K562 (cell line): ENCODE measurements at regions not wholly inside any gene's neighbourhood (a gene's known extent, or its start where the extent isn't known, plus 50 kb on each side); places are given as distances from the start of the nearest gene placed in this dataset.

Source experiments
- ATAC-seq: fragments of 200-7000 bp; cut with Tn5 transposase; 3 replicates; pipeline ENCODE4 v1.9.1; 2020; ENCODE audit warnings: moderate library complexity
- BruUV-seq: library from RNA; stranded (reverse); fragments of 400-500 nt; replicated peaks from 2 replicates; lab custom pipeline; 2021; lab: Mats Ljungman, UMichigan
- CTCF ChIA-PET: fragments of 300-600 bp; formaldehyde crosslinking; extraction: SDS; loops from one replicate; lab custom pipeline; 2021; ENCODE audit warnings: low intra/inter-chr PET ratio; lab: Yijun Ruan, JAX
- POLR2A ChIA-PET: fragments of 300-600, 350-650 bp; sonication (Branson Sonifier 250); formaldehyde crosslinking; extraction: SDS; loops from one replicate; lab custom pipeline; 2021; ENCODE audit warnings: antibody characterized with exemption, inconsistent platforms; lab: Yijun Ruan, JAX
- DNase-seq, 4 experiments: peaks; one replicate each; pipeline versions ENCODE4 v3.0.0 to v3.0.0-alpha.2; 2011 to 2018; ENCODE audit warnings: low spot score in 3 of 4, mixed read lengths in 3 of 4; ENCODE audit errors: extremely low read depth in 1 of 4
- FAIRE-seq: peaks from 2 replicates; lab custom pipeline; 2011; peaks lifted over from hg19 to GRCh38; lab: Jason Lieb, UNC
- H2AFZ ChIP-seq: 2 replicates; pipeline ENCODE4 v1.6.0; 2011; ENCODE audit warnings: low read depth, low read length, control low read depth, inconsistent platforms
- H3K27ac ChIP-seq: fragments of 200-600 bp; 3 replicates; pipeline ENCODE4 v1.8.0; 2011; ENCODE audit warnings: low read depth, mild to moderate bottlenecking, control low read depth, inconsistent platforms, low read length, moderate library complexity, mixed read lengths; ENCODE audit errors: extremely low read depth
- H3K27me3 ChIP-seq, 2 experiments: fragments of 300-600 bp in 1 of 2; 2 replicates in 1 of 2; 3 replicates in 1 of 2; pipeline versions ENCODE4 v1.6.0 to v1.8.0; 2011; ENCODE audit warnings: inconsistent platforms in 2 of 2, low read length in 2 of 2, mild to moderate bottlenecking in 1 of 2, mixed read lengths in 1 of 2, moderate library complexity in 1 of 2; ENCODE audit not compliant: control insufficient read depth in 2 of 2, insufficient read depth in 2 of 2
- H3K36me3 ChIP-seq: fragments of 300-600 bp; 3 replicates; pipeline ENCODE4 v1.8.0; 2011; ENCODE audit warnings: mild to moderate bottlenecking, low read length, inconsistent platforms; ENCODE audit not compliant: control insufficient read depth, insufficient read depth
- H3K4me1 ChIP-seq, 2 experiments: fragments of 200-600 bp in 1 of 2; replicated peaks in 1 of 2; 2 replicates in 1 of 2; 3 replicates in 1 of 2; pipeline versions ENCODE4 v1.5.1 to v1.8.0; 2011; ENCODE audit warnings: inconsistent platforms in 2 of 2, low read length in 2 of 2, mild to moderate bottlenecking in 1 of 2, mixed read lengths in 1 of 2, moderate library complexity in 1 of 2; ENCODE audit not compliant: control insufficient read depth in 2 of 2, insufficient read depth in 2 of 2
- H3K4me2 ChIP-seq: 2 replicates; pipeline ENCODE4 v1.6.1; 2011; ENCODE audit warnings: low read length, control low read depth, inconsistent platforms, mixed read lengths; ENCODE audit not compliant: insufficient read depth
- H3K4me3 ChIP-seq: fragments of 200-600 bp; sonication (generic), shearing (Covaris generic); 2 replicates; pipeline ENCODE4 v1.5.1; 2016; ENCODE audit warnings: control low read depth, inconsistent platforms
- H3K79me2 ChIP-seq: fragments of 200-600 bp; 3 replicates; pipeline ENCODE4 v1.8.0; 2011; ENCODE audit warnings: low read length, inconsistent platforms; ENCODE audit not compliant: control insufficient read depth, insufficient read depth
- H3K9ac ChIP-seq, 2 experiments: 2 replicates each; pipeline versions ENCODE4 v1.6.0 to v1.6.1; 2011; ENCODE audit warnings: low read depth in 2 of 2, low read length in 2 of 2, control low read depth in 1 of 2, inconsistent platforms in 1 of 2, mild to moderate bottlenecking in 1 of 2, mixed read lengths in 1 of 2; ENCODE audit not compliant: insufficient read depth in 1 of 2
- H3K9me1 ChIP-seq: one replicate; pipeline ENCODE4 v1.6.0; 2011; ENCODE audit warnings: inconsistent platforms, mild to moderate bottlenecking, low read length, moderate library complexity; ENCODE audit not compliant: control insufficient read depth, insufficient read depth
- H3K9me3 ChIP-seq: replicated peaks from 2 replicates; pipeline ENCODE4 v1.5.1; 2011; ENCODE audit warnings: low read depth, low read length, inconsistent platforms; ENCODE audit not compliant: control insufficient read depth, insufficient read depth
- H4K20me1 ChIP-seq: replicated peaks from 2 replicates; pipeline ENCODE4 v1.6.1; 2011; ENCODE audit warnings: low read length, inconsistent platforms, mixed read lengths; ENCODE audit not compliant: control insufficient read depth, insufficient read depth
- CBFA2T2 ChIP-seq: fragments of 450-650 bp; conservative IDR thresholded peaks from 2 replicates; pipeline ENCODE4 v1.6.1; 2017; ENCODE audit warnings: mild to moderate bottlenecking
- HOXB6 ChIP-seq: fragments of 250-450 bp; sonication (Bioruptor Pico); IDR thresholded peaks from 2 replicates; pipeline ENCODE4 v1.5.1; 2022; ENCODE audit warnings: mild to moderate bottlenecking, borderline replicate concordance
- MYC ChIP-seq, 2 experiments: fragments of 250-450 bp in 1 of 2; sonication (Bioruptor Pico) in 1 of 2; IDR thresholded peaks; 2 replicates each; pipeline versions ENCODE4 v1.5.1 to v1.6.1; 2012 to 2021; ENCODE audit warnings: low read depth in 2 of 2, borderline replicate concordance in 1 of 2, improper control_type of control experiment in 1 of 2, low read length in 1 of 2, mild to moderate bottlenecking in 1 of 2, moderate library complexity in 1 of 2
- NBN ChIP-seq: fragments of 450-650 bp; IDR thresholded peaks from 2 replicates; pipeline ENCODE4 v1.6.1; 2016; ENCODE audit warnings: low read depth, mild to moderate bottlenecking
- NCOR1 ChIP-seq: fragments of 450-650 bp; IDR thresholded peaks from 2 replicates; pipeline ENCODE4 v1.6.1; 2016; ENCODE audit warnings: mild to moderate bottlenecking, moderate library complexity
- NONO ChIP-seq, 2 experiments: fragments of 200-400 bp in 1 of 2; fragments of 450-650 bp in 1 of 2; formaldehyde crosslinking in 1 of 2; IDR thresholded peaks; 2 replicates each; pipeline ENCODE4 v1.6.1; 2017; ENCODE audit warnings: low read depth in 2 of 2, mild to moderate bottlenecking in 2 of 2, moderate library complexity in 2 of 2, low read length in 1 of 2
- RCOR1 ChIP-seq, 2 experiments: IDR thresholded peaks; 2 replicates each; pipeline ENCODE4 v1.6.1; 2012; ENCODE audit warnings: low read depth in 2 of 2, low read length in 2 of 2, borderline replicate concordance in 1 of 2, improper control_type of control experiment in 1 of 2
- SAP30 ChIP-seq: fragments of 200-600 bp; sonication (generic); IDR thresholded peaks from 2 replicates; pipeline ENCODE4 v1.6.1; 2012; ENCODE audit warnings: borderline replicate concordance, low read depth, mild to moderate bottlenecking, moderate library complexity, low read length, control low read depth, inconsistent platforms; ENCODE audit not compliant: insufficient read depth, poor library complexity, severe bottlenecking
- SMARCE1 ChIP-seq: fragments of 450-650 bp; IDR thresholded peaks from 2 replicates; pipeline ENCODE4 v1.7.1; 2016; ENCODE audit warnings: mild to moderate bottlenecking
- SNRNP70 ChIP-seq: fragments of 200-400 bp; formaldehyde crosslinking; optimal IDR thresholded peaks from 2 replicates; pipeline ENCODE3; 2017; ENCODE audit warnings: low read depth, low read length
- SPI1 ChIP-seq: IDR thresholded peaks from 2 replicates; pipeline ENCODE4 v1.6.1; 2011; ENCODE audit warnings: low read depth, low read length, control low read depth, borderline replicate concordance
- XRCC4 ChIP-seq: IDR thresholded peaks from one replicate; pipeline ENCODE4 v1.6.1; 2011; ENCODE audit not compliant: insufficient read depth, insufficient read length; ENCODE audit errors: extremely low read depth
- WGBS: fragments of 100-300 bp; shearing (Covaris generic); methylation state at CpG from one replicate; pipeline ENCODE4 v1.1.6; 2016; ENCODE audit warnings: low coverage, mixed read lengths; ENCODE audit not compliant: insufficient coverage; ENCODE audit errors: missing lambda C conversion rate; 5-methylcytosine and 5-hydroxymethylcytosine counted together
- in situ Hi-C: fragments of 300-500 bp; cut with MboI; formaldehyde crosslinking; loops from 4 replicates; pipeline ENCODE4 v1.15.0; 2018; ENCODE audit warnings: inconsistent platforms, mixed read lengths
- intact Hi-C: fragments of 100-400 bp; cut with micrococcal nuclease; formaldehyde crosslinking; loops from 2 replicates; pipeline ENCODE4 v1.14.2; 2022
- TF ChIP-seq, protein P1 (sequence below): fragments of 250-450 bp; sonication (Bioruptor Pico); IDR thresholded peaks from 2 replicates; pipeline ENCODE4 v1.8.0; 2021; ENCODE audit warnings: moderate library complexity, mild to moderate bottlenecking, inconsistent platforms
- TF ChIP-seq, protein P2 (sequence below): sonication (generic); formaldehyde crosslinking; IDR thresholded peaks from 2 replicates; pipeline ENCODE4 v1.8.1; 2022; ENCODE audit warnings: missing genetic modification reagents
- TF ChIP-seq, protein P3 (sequence below): fragments of 450-650 bp; formaldehyde crosslinking; IDR thresholded peaks from 2 replicates; pipeline ENCODE4 v1.4.0; 2020; ENCODE audit warnings: mild to moderate bottlenecking, moderate library complexity

DNA sequence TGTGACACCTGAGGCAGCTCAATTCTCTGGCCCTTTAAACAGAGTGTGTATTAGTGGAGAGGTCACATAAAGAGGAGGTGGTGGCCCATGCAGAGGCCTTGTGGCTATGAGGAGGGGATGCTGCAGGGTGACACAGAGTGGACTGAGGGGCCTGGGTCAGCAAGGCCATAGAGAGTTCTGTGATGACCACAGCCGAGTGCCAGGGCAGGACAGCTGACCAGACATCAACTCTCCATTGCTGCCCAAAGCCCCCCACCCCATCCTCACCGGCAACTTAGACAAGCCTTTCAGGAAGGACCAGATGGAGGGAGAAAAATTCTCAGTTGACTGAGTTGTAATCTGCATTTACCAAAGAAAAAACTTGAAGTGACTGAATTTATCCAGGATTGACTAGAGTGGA, 378.1 kb downstream of the RPS24 start (continued):
- TF ChIP-seq NBN = no peak
- TF ChIP-seq, protein P1, sequence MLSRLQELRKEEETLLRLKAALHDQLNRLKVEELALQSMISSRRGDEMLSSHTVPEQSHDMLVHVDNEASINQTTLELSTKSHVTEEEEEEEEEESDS (CRISPR knock-in tag) = no peak
- no peak for TF ChIP-seq SNRNP70
- no peak for TF ChIP-seq RCOR1 (IDR thresholded peaks at IDR 0.05; ENCODE audit: borderline replicate concordance in 1 of 2, low read depth in 2 of 2, low read length in 2 of 2)

DNA sequence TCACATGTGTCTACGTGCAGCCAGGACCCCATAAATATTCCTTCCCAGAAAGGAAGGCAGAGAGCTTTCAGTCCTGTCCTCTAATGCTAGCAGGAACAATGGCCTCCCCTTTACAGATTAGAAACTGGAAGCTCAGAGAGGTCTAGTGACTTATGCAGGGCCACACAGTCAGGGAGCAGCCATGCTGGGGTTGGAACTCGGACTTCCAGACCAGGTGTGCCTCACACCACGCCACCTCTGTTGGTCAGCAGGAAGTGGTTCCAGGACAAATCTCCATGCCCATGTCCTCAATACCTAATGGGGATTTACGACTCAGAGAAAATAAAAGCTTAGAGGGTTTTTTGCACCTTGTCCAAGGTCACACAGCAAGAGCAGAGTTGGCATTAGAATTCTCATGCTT, 378.9 kb downstream of the RPS24 start:
- DNase-seq = no peak
- ATAC-seq = no peak
- intact Hi-C loops = no loop called here
- WGBS = 1% methylated on average over 4 of the region's 4 CpGs
- no TSS peak for BruUV-seq
- H4K20me1 ChIP-seq = 0 out of 2 replicates have a peak, but pooled peaks cover 11% of the 10 kb centered on the region
- in situ Hi-C loops = no loop called here
- no peaks in the 10 kb centered on the region for H3K9me1 ChIP-seq
- H3K4me1 ChIP-seq = no peaks in the 10 kb centered on the region
- no peak overlapping the region for H2AFZ ChIP-seq
- POLR2A ChIA-PET = interaction anchor here (0.7 kb wide), 1 partner anchor 62 kb away, joined by 3 read pairs; no protein-coding TSS in a partner anchor
- no peak overlapping the region for H3K9ac ChIP-seq
- H3K4me3 ChIP-seq = no peak overlapping the region
- H3K27me3 ChIP-seq = peaks cover 2 to 8% of the 10 kb centered on the region in 2 experiments; a peak in 3 of 5 replicates
- H3K27ac ChIP-seq = no peak overlapping the region
- CTCF ChIA-PET = no interaction called here
- no peaks in the 10 kb centered on the region for H3K36me3 ChIP-seq
- no peak for FAIRE-seq
- TF ChIP-seq SMARCE1 = no peak
- TF ChIP-seq MYC (IDR thresholded peaks at IDR 0.05; ENCODE audit: low read depth, low read length) = no peak
- TF ChIP-seq MYC (CRISPR knock-in tag; IDR thresholded peaks at IDR 0.05; ENCODE audit: borderline replicate concordance, low read depth) = no peak
- TF ChIP-seq XRCC4 = no peak
- TF ChIP-seq NONO (IDR thresholded peaks at IDR 0.05; ENCODE audit: low read depth in 2 of 2, low read length in 1 of 2) = no peak
- TF ChIP-seq, protein P2, sequence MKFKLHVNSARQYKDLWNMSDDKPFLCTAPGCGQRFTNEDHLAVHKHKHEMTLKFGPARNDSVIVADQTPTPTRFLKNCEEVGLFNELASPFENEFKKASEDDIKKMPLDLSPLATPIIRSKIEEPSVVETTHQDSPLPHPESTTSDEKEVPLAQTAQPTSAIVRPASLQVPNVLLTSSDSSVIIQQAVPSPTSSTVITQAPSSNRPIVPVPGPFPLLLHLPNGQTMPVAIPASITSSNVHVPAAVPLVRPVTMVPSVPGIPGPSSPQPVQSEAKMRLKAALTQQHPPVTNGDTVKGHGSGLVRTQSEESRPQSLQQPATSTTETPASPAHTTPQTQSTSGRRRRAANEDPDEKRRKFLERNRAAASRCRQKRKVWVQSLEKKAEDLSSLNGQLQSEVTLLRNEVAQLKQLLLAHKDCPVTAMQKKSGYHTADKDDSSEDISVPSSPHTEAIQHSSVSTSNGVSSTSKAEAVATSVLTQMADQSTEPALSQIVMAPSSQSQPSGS (CRISPR knock-in tag) = no peak
- TF ChIP-seq, protein P3, sequence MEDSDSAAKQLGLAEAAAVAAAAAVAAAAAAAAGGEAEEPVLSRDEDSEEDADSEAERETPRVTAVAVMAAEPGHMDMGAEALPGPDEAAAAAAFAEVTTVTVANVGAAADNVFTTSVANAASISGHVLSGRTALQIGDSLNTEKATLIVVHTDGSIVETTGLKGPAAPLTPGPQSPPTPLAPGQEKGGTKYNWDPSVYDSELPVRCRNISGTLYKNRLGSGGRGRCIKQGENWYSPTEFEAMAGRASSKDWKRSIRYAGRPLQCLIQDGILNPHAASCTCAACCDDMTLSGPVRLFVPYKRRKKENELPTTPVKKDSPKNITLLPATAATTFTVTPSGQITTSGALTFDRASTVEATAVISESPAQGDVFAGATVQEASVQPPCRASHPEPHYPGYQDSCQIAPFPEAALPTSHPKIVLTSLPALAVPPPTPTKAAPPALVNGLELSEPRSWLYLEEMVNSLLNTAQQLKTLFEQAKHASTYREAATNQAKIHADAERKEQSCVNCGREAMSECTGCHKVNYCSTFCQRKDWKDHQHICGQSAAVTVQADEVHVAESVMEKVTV (CRISPR knock-in tag) = no peak
- no peak for TF ChIP-seq SAP30
- no peak for TF ChIP-seq CBFA2T2
- no peak for TF ChIP-seq NCOR1
- TF ChIP-seq HOXB6 (CRISPR knock-in tag) = no peak
- TF ChIP-seq SPI1 = no peak
- no peaks in the 10 kb centered on the region for H3K79me2 ChIP-seq
- no peak overlapping the region for H3K4me2 ChIP-seq
- H3K9me3 ChIP-seq = no peaks in the 10 kb centered on the region
